ENCODE measurements at regions not wholly inside any gene's neighbourhood (a gene's known extent, or its start where the extent isn't known, plus 50 kb on each side); places are given as distances from the start of the nearest gene placed in this dataset.

GRCh38 chr3:38952721-38953120 is 99.0 kb downstream of the SCN11A start:
- TF ChIP-seq CTCF (conservative IDR thresholded peaks at IDR 0.05; ENCODE audit: low read length): no peak
- TF ChIP-seq EZH2phosphoT487 (IDR thresholded peaks at IDR 0.05; ENCODE audit: borderline replicate concordance): no peak

Data from Loucy (cell line).